ENCODE measurements at regions not wholly inside any gene's neighbourhood (a gene's known extent, or its start where the extent isn't known, plus 50 kb on each side); places are given as distances from the start of the nearest gene placed in this dataset.

GRCh38 chr9:89982016-89982415, 377.2 kb downstream of the GADD45G start:
- no peak for TF ChIP-seq CTCF (conservative IDR thresholded peaks at IDR 0.05 in 1 of 2, IDR thresholded peaks at IDR 0.05 in 1 of 2; ENCODE audit: extremely low read depth in 1 of 2, insufficient read depth in 1 of 2, low read depth in 1 of 2, low read length in 2 of 2)
- TF ChIP-seq EZH2 (IDR thresholded peaks at IDR 0.05; ENCODE audit: borderline replicate concordance, low read length): no peak

Data from mammary epithelial cell (primary cell).